Keratinocyte (primary cell): ENCODE measurements at regions not wholly inside any gene's neighbourhood (a gene's known extent, or its start where the extent isn't known, plus 50 kb on each side); places are given as distances from the start of the nearest gene placed in this dataset.

Source experiments
- DNase-seq: peaks from one replicate; pipeline ENCODE4 v3.0.0-alpha.2; 2011; ENCODE audit warnings: low read depth, missing footprints, low spot score
- FAIRE-seq: peaks from 2 replicates; lab custom pipeline; 2011; peaks lifted over from hg19 to GRCh38; lab: Jason Lieb, UNC
- H2AFZ ChIP-seq: 2 replicates; pipeline ENCODE4 v1.6.0; 2012; ENCODE audit warnings: low read length, control low read depth, inconsistent platforms; ENCODE audit not compliant: control insufficient read depth
- H3K27ac ChIP-seq: 2 replicates; pipeline ENCODE4 v1.5.1; 2011; ENCODE audit warnings: low read length; ENCODE audit not compliant: control insufficient read depth, insufficient read depth
- H3K27me3 ChIP-seq: 3 replicates; pipeline ENCODE4 v1.6.0; 2011; ENCODE audit warnings: low read length; ENCODE audit not compliant: control insufficient read depth, insufficient read depth; ENCODE audit errors: extremely low read depth
- H3K36me3 ChIP-seq, 2 experiments: 2 replicates in 1 of 2; 3 replicates in 1 of 2; pipeline ENCODE4 v1.5.1; 2011; ENCODE audit warnings: low read length in 2 of 2, mild to moderate bottlenecking in 1 of 2; ENCODE audit not compliant: control insufficient read depth in 2 of 2, insufficient read depth in 2 of 2; ENCODE audit errors: extremely low read depth in 1 of 2
- H3K4me1 ChIP-seq: 3 replicates; pipeline ENCODE4 v1.5.1; 2011; ENCODE audit warnings: low read length; ENCODE audit not compliant: control insufficient read depth, insufficient read depth; ENCODE audit errors: extremely low read depth
- H3K4me2 ChIP-seq: 3 replicates; pipeline ENCODE4 v1.6.0; 2011; ENCODE audit warnings: low read depth, low read length; ENCODE audit not compliant: control insufficient read depth, insufficient read depth; ENCODE audit errors: extremely low read depth
- H3K4me3 ChIP-seq, 3 experiments: fragments of 200-600 bp in 1 of 3; sonication (generic) in 1 of 3; 2 replicates in 2 of 3; 3 replicates in 1 of 3; pipeline ENCODE4 v1.5.1; 2011 to 2016; ENCODE audit warnings: low read length in 3 of 3, mild to moderate bottlenecking in 3 of 3, control low read depth in 2 of 3, inconsistent platforms in 1 of 3, low read depth in 1 of 3, mixed read lengths in 1 of 3, mixed run types in 1 of 3, moderate library complexity in 1 of 3; ENCODE audit not compliant: control insufficient read depth in 2 of 3, insufficient read depth in 2 of 3; ENCODE audit errors: extremely low read depth in 1 of 3
- H3K79me2 ChIP-seq: 2 replicates; pipeline ENCODE4 v1.6.0; 2012; ENCODE audit warnings: low read length; ENCODE audit not compliant: control insufficient read depth, insufficient read depth
- H3K9ac ChIP-seq: 3 replicates; pipeline ENCODE4 v1.6.0; 2011; ENCODE audit warnings: low read length; ENCODE audit not compliant: control insufficient read depth, insufficient read depth; ENCODE audit errors: extremely low read depth
- H3K9me1 ChIP-seq: 3 replicates; pipeline ENCODE4 v1.6.0; 2011; ENCODE audit warnings: low read length; ENCODE audit not compliant: control insufficient read depth, insufficient read depth; ENCODE audit errors: extremely low read depth
- H3K9me3 ChIP-seq: 2 replicates; pipeline ENCODE4 v1.5.1; 2012; ENCODE audit warnings: low read depth, low read length; ENCODE audit not compliant: control insufficient read depth
- H4K20me1 ChIP-seq: 3 replicates; pipeline ENCODE4 v1.6.0; 2011; ENCODE audit warnings: low read length; ENCODE audit not compliant: control insufficient read depth, insufficient read depth; ENCODE audit errors: extremely low read depth
- CTCF ChIP-seq, 3 experiments: IDR thresholded peaks in 1 of 3; conservative IDR thresholded peaks in 1 of 3; optimal IDR thresholded peaks in 1 of 3; 2 replicates in 2 of 3; 3 replicates in 1 of 3; pipeline versions ENCODE3 to v1.5.1; 2011; ENCODE audit warnings: low read length in 3 of 3, mild to moderate bottlenecking in 3 of 3, moderate library complexity in 2 of 3, control low read depth in 1 of 3, inconsistent platforms in 1 of 3; ENCODE audit not compliant: insufficient read depth in 2 of 3; ENCODE audit errors: extremely low read depth in 1 of 3
- EZH2 ChIP-seq: IDR thresholded peaks from one replicate; pipeline ENCODE4 v1.6.1; 2012; ENCODE audit warnings: inconsistent platforms, mild to moderate bottlenecking, low read length, moderate library complexity
- dilution Hi-C: fragments of 300-500 bp; cut with MboI; formaldehyde crosslinking; loops from one replicate; pipeline ENCODE4 v1.7.0; 2020; ENCODE audit warnings: low sequenced_read_pairs; ENCODE audit not compliant: extremely low pct_ligation_motif_present

DNA sequence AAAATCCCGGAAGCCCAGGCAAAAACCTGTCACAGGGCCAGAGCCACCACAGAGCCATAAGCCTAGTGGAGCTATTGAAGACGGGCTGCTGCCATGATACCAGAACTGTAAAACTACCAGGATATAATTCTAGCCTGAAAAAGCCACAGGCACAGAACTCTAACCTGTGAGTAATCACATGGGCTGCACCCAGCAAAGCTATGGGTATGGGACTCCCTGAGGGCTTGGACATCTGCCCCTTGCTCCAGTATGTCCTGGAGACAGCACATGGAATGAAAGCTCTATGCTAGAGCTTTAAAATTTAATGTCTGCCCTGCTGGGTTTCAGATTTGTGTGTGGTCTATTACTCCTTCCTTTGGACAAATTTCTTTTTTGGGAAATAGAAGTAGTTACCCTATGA, 2183.6 kb upstream of the CELF4 start:
- no peak for TF ChIP-seq CTCF (optimal IDR thresholded peaks at IDR 0.05 in 1 of 3, IDR thresholded peaks at IDR 0.05 in 1 of 3, conservative IDR thresholded peaks at IDR 0.05 in 1 of 3; ENCODE audit: extremely low read depth in 1 of 3, insufficient read depth in 2 of 3, low read length in 3 of 3)
- TF ChIP-seq EZH2, result no peak
- Histone ChIP-seq H3K4me3 (no peak overlapping the region), H3K9me1 (no peaks in the 10 kb centered on the region), H3K79me2 (no peaks in the 10 kb centered on the region), H3K9ac (no peak overlapping the region), H3K4me2 (no peak overlapping the region), H3K36me3 (no peaks in the 10 kb centered on the region), H3K27ac (no peak overlapping the region), H4K20me1 (no peaks in the 10 kb centered on the region), H3K27me3 (no peaks in the 10 kb centered on the region), H2AFZ (no peak overlapping the region), H3K9me3 (peaks cover 2% of the 10 kb centered on the region), H3K4me1 (no peaks in the 10 kb centered on the region)
- dilution Hi-C loops, result no loop called here
- FAIRE-seq (no peak), DNase-seq (no peak)

DNA sequence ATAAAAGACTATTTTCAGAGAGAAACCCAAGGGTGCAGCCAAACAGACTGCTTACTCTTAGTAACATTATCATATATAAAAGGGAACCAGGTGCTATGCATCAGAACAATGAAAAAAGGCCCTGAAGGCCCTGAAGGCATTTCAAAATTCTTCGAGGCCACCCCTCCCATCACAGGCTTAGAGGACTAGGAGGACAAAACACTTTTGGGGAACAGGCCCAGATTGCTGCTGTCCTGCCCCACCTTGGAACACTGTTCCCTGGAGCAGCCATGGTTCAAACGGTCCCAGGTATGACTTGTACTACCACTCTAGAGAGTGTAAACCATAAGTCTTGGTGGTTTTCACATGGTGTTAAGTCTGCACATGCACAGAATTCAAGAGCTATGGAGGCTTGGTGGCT, 2183.1 kb upstream of the CELF4 start:
- TF ChIP-seq EZH2, result no peak
- TF ChIP-seq CTCF (optimal IDR thresholded peaks at IDR 0.05 in 1 of 3, IDR thresholded peaks at IDR 0.05 in 1 of 3, conservative IDR thresholded peaks at IDR 0.05 in 1 of 3; ENCODE audit: extremely low read depth in 1 of 3, insufficient read depth in 2 of 3, low read length in 3 of 3), result no peak
- H3K4me2 ChIP-seq, result no peak overlapping the region
- no peak for FAIRE-seq
- H3K9ac ChIP-seq, result no peak overlapping the region
- H3K27ac ChIP-seq, result no peak overlapping the region
- no peaks in the 10 kb centered on the region for H3K4me1 ChIP-seq
- peaks cover 2% of the 10 kb centered on the region for H3K9me3 ChIP-seq
- no peaks in the 10 kb centered on the region for H3K27me3 ChIP-seq
- no peak overlapping the region for H2AFZ ChIP-seq
- no peak for DNase-seq
- H3K4me3 ChIP-seq, result no peak overlapping the region
- H3K36me3 ChIP-seq, result no peaks in the 10 kb centered on the region
- no peaks in the 10 kb centered on the region for H3K79me2 ChIP-seq
- dilution Hi-C loops, result no loop called here
- no peaks in the 10 kb centered on the region for H4K20me1 ChIP-seq
- no peaks in the 10 kb centered on the region for H3K9me1 ChIP-seq
